ENCODE measurements at regions not wholly inside any gene's neighbourhood (a gene's known extent, or its start where the extent isn't known, plus 50 kb on each side); places are given as distances from the start of the nearest gene placed in this dataset.

GRCh38 chr9:117970276-117971050 is 266.3 kb downstream of the TLR4 start:
- TF ChIP-seq, protein P1, sequence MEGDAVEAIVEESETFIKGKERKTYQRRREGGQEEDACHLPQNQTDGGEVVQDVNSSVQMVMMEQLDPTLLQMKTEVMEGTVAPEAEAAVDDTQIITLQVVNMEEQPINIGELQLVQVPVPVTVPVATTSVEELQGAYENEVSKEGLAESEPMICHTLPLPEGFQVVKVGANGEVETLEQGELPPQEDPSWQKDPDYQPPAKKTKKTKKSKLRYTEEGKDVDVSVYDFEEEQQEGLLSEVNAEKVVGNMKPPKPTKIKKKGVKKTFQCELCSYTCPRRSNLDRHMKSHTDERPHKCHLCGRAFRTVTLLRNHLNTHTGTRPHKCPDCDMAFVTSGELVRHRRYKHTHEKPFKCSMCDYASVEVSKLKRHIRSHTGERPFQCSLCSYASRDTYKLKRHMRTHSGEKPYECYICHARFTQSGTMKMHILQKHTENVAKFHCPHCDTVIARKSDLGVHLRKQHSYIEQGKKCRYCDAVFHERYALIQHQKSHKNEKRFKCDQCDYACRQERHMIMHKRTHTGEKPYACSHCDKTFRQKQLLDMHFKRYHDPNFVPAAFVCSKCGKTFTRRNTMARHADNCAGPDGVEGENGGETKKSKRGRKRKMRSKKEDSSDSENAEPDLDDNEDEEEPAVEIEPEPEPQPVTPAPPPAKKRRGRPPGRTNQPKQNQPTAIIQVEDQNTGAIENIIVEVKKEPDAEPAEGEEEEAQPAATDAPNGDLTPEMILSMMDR (IDR thresholded peaks at IDR 0.05; ENCODE audit: low read depth, low read length): no peak

GRCh38 chr9:117974108-117974507 is 269.9 kb downstream of the TLR4 start:
- Histone ChIP-seq H3K27me3 (no peaks in the 10 kb centered on the region), H3K4me3 (ENCODE audit: low read depth, low read length) (no peak overlapping the region), H3K9me3 (no peaks in the 10 kb centered on the region), H3K4me1 (no peaks in the 10 kb centered on the region), H3K36me3 (no peaks in the 10 kb centered on the region)
- DNase-seq: no peak
- TF ChIP-seq, protein P1 (IDR thresholded peaks at IDR 0.05; ENCODE audit: low read depth, low read length): no peak

More at GRCh38 chr9:117970276-117971050, 266.3 kb downstream of the TLR4 start:
- Histone ChIP-seq H3K9me3 (no peaks in the 10 kb centered on the region), H3K27me3 (no peaks in the 10 kb centered on the region), H3K4me1 (no peaks in the 10 kb centered on the region), H3K36me3 (no peaks in the 10 kb centered on the region), H3K4me3 (ENCODE audit: low read depth, low read length) (no peak overlapping the region)
- no peak for DNase-seq

- Histone ChIP-seq H3K4me1 (no peaks in the 10 kb centered on the region), H3K36me3 (no peaks in the 10 kb centered on the region), H3K4me3 (ENCODE audit: low read depth, low read length) (no peak overlapping the region), H3K27me3 (no peaks in the 10 kb centered on the region), H3K9me3 (no peaks in the 10 kb centered on the region)
- TF ChIP-seq, protein P1 (IDR thresholded peaks at IDR 0.05; ENCODE audit: low read depth, low read length): no peak
- DNase-seq: no peak
Measured at GRCh38 chr9:117979914-117980313, 275.7 kb downstream of the TLR4 start.

DNA sequence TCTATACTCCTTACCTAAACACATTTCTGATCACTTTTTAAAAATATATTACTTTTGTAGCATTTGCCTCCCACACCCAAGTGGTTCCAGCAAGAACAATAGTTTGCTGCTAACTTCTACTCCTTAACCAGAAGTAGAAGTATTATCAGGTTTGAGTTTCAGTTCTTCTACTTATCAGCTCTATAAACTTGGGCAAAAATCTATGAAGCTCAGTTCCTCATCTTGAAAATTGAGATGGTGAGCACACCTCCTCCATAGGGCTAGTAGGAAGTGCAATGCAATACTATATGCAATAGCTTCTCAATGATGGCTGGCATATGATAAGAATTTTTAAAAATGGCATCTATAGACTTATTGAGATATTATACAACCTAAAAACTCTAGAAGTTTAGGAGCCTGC is 283.7 kb downstream of the TLR4 start:
- Histone ChIP-seq H3K4me1 (no peaks in the 10 kb centered on the region), H3K9me3 (no peaks in the 10 kb centered on the region), H3K36me3 (no peaks in the 10 kb centered on the region), H3K4me3 (ENCODE audit: low read depth, low read length) (no peak overlapping the region), H3K27me3 (no peaks in the 10 kb centered on the region)
- DNase-seq: no peak
- TF ChIP-seq, protein P1 (IDR thresholded peaks at IDR 0.05; ENCODE audit: low read depth, low read length): no peak

- TF ChIP-seq, protein P1 (IDR thresholded peaks at IDR 0.05; ENCODE audit: low read depth, low read length): no peak
- H3K4me1 ChIP-seq: no peaks in the 10 kb centered on the region
- DNase-seq: no peak
- no peaks in the 10 kb centered on the region for H3K27me3 ChIP-seq
- H3K4me3 ChIP-seq (ENCODE audit: low read depth, low read length): no peak overlapping the region
- no peaks in the 10 kb centered on the region for H3K36me3 ChIP-seq
- H3K9me3 ChIP-seq: no peaks in the 10 kb centered on the region
Measured at GRCh38 chr9:117992006-117992405, 287.8 kb downstream of the TLR4 start.

DNA sequence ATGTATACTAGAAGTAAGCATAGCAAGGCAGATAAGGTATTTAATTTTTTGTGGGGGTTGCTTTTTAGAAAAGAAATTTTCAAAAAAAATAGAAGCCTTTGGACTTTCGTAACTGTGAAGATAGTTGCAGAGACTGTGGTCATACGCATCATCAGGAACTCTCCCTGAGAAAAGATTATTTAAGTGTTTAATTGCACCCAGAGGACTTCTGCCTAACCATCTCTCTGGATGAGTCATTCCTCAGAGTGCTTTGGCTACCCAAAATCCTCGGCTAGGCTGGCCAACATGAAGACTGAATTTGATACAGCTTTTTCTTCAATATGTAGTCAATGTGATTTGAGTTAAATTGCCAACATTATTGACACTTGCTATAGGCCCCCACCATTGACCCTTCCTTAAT is 296.4 kb downstream of the TLR4 start:
- Histone ChIP-seq H3K36me3 (no peaks in the 10 kb centered on the region), H3K9me3 (no peaks in the 10 kb centered on the region), H3K27me3 (no peaks in the 10 kb centered on the region), H3K4me1 (no peaks in the 10 kb centered on the region), H3K4me3 (ENCODE audit: low read depth, low read length) (no peak overlapping the region)
- no peak for DNase-seq
- TF ChIP-seq, protein P1 (IDR thresholded peaks at IDR 0.05; ENCODE audit: low read depth, low read length): no peak

All from BE2C (cell line).